Endodermal cell (in vitro differentiated cells): ENCODE measurements at regions not wholly inside any gene's neighbourhood (a gene's known extent, or its start where the extent isn't known, plus 50 kb on each side); places are given as distances from the start of the nearest gene placed in this dataset.
"Not testable (repeated sequence)": the region's sequence is repeated elsewhere in the genome, so short reads cannot be mapped to it uniquely, and the experiment has no call there.

Source experiments
- DNase-seq: peaks from one replicate; pipeline ENCODE4 v3.0.0-alpha.2; 2017
- H3K27ac ChIP-seq: 2 replicates; pipeline ENCODE4 v1.5.1; 2013; ENCODE audit warnings: mild to moderate bottlenecking, low read depth, low read length, moderate library complexity
- H3K27me3 ChIP-seq: 2 replicates; pipeline ENCODE4 v1.6.1; 2013; ENCODE audit warnings: mild to moderate bottlenecking, low read length, moderate library complexity; ENCODE audit not compliant: insufficient read depth, control insufficient read depth, poor library complexity, severe bottlenecking
- H3K36me3 ChIP-seq: 2 replicates; pipeline ENCODE4 v1.7.0; 2013; ENCODE audit warnings: mild to moderate bottlenecking, low read length, moderate library complexity; ENCODE audit not compliant: control insufficient read depth, insufficient read depth
- H3K4me1 ChIP-seq: one replicate; pipeline ENCODE4 v1.7.0; 2013; ENCODE audit warnings: low read length; ENCODE audit not compliant: control insufficient read depth, insufficient read depth
- H3K4me3 ChIP-seq: 2 replicates; pipeline ENCODE4 v1.5.1; 2013; ENCODE audit warnings: mild to moderate bottlenecking, low read length, moderate library complexity
- H3K9ac ChIP-seq: 2 replicates; pipeline ENCODE4 v1.6.1; 2013; ENCODE audit warnings: mild to moderate bottlenecking, low read length, moderate library complexity; ENCODE audit not compliant: poor library complexity, severe bottlenecking; ENCODE audit errors: extremely low read depth
- H3K9me3 ChIP-seq: 2 replicates; pipeline ENCODE4 v1.6.1; 2013; ENCODE audit warnings: mild to moderate bottlenecking, low read length, moderate library complexity; ENCODE audit not compliant: control insufficient read depth
- H3K27ac Mint-ChIP-seq: 2 replicates; pipeline ENCODE4 v1.8.0; 2020; ENCODE audit warnings: mixed read lengths
- H3K27me3 Mint-ChIP-seq: 2 replicates; pipeline ENCODE4 v1.8.0; 2021; ENCODE audit warnings: mild to moderate bottlenecking, mixed read lengths; ENCODE audit not compliant: insufficient read depth
- H3K36me3 Mint-ChIP-seq: 2 replicates; pipeline ENCODE4 v1.8.0; 2020; ENCODE audit warnings: low read depth, mixed read lengths
- H3K4me1 Mint-ChIP-seq: 2 replicates; pipeline ENCODE4 v1.8.0; 2020; ENCODE audit warnings: mixed read lengths
- H3K4me3 Mint-ChIP-seq: 2 replicates; pipeline ENCODE4 v1.8.0; 2020; ENCODE audit warnings: mild to moderate bottlenecking, moderate library complexity, mixed read lengths
- H3K9me3 Mint-ChIP-seq: 2 replicates; pipeline ENCODE4 v1.8.0; 2020; ENCODE audit warnings: mild to moderate bottlenecking, mixed read lengths
- WGBS, 2 experiments: methylation state at CpG; one replicate each; pipeline versions ENCODE4 v1.1.5 to v1.1.7; 2013; ENCODE audit warnings: missing lambda C conversion rate in 2 of 2, mixed read lengths in 1 of 2; ENCODE audit not compliant: insufficient coverage in 1 of 2, insufficient read length in 1 of 2; 5-methylcytosine and 5-hydroxymethylcytosine counted together
- TF ChIP-seq, protein P1 (sequence below): fragments of 200-600 bp; sonication (generic); conservative IDR thresholded peaks from 2 replicates; pipeline ENCODE4 v1.5.0; 2021; ENCODE audit warnings: antibody characterized with exemption, mild to moderate bottlenecking

DNA sequence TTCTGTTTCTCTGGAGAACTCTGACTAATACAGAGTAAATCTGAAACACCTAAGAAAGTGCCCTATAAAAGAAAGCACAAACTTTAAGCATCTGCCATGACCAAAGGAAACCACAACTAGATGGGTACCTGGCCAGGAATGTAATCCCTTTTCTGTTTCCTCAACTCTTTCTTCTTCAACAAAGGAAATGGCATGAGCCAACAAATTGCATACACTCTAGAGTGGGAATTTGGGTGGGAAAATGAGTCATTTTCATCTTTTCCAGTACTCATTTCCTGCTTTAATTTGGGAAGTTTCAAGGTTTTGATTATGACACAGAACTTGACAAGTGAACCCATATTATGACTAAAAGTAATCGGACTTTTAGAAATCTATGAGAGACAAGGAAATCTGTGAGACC, 349.2 kb upstream of the RORB start:
- H3K9ac ChIP-seq: no peak overlapping the region

DNA sequence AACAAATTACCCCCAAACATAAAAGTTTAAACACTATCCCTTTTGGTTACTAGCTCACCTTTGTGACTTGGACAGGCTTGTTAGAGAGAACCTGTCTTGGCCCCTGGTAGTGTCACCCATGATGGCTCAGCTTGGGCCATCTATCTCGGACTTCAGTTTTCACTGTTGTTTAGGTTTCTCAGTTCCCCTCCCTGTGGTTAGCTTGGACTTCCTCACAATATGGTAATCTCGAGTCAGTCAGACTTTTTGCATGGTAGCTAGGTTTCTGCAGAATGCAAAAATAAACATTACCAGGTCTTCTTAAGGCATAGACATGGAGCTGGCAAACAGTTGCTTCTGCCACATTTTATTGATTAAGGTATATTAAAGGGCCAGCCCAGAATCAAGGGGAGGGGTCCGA, 324.3 kb upstream of the RORB start:
- no peaks in the 10 kb centered on the region for H3K36me3 ChIP-seq
- Mint-ChIP-seq H3K9me3 (no peaks in the 10 kb centered on the region), H3K36me3 (no peaks in the 10 kb centered on the region), H3K27ac (no peak overlapping the region), H3K4me3 (no peak overlapping the region), H3K4me1 (peaks cover 2% of the 10 kb centered on the region), H3K27me3 (no peaks in the 10 kb centered on the region)
- H3K4me3 ChIP-seq: no peak overlapping the region
- WGBS, 2 experiments: 93 to 100% methylated on average over 1 to 2 of the region's 3 CpGs
- DNase-seq: no peak
- H3K9me3 ChIP-seq: no peaks in the 10 kb centered on the region
- no peaks in the 10 kb centered on the region for H3K4me1 ChIP-seq
- no peaks in the 10 kb centered on the region for H3K27me3 ChIP-seq
- TF ChIP-seq, protein P1, sequence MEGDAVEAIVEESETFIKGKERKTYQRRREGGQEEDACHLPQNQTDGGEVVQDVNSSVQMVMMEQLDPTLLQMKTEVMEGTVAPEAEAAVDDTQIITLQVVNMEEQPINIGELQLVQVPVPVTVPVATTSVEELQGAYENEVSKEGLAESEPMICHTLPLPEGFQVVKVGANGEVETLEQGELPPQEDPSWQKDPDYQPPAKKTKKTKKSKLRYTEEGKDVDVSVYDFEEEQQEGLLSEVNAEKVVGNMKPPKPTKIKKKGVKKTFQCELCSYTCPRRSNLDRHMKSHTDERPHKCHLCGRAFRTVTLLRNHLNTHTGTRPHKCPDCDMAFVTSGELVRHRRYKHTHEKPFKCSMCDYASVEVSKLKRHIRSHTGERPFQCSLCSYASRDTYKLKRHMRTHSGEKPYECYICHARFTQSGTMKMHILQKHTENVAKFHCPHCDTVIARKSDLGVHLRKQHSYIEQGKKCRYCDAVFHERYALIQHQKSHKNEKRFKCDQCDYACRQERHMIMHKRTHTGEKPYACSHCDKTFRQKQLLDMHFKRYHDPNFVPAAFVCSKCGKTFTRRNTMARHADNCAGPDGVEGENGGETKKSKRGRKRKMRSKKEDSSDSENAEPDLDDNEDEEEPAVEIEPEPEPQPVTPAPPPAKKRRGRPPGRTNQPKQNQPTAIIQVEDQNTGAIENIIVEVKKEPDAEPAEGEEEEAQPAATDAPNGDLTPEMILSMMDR: no peak
- H3K9ac ChIP-seq: no peak overlapping the region
- no peak overlapping the region for H3K27ac ChIP-seq

More for the DNA sequence above, 349.2 kb upstream of the RORB start:
- no peak for DNase-seq
- no peaks in the 10 kb centered on the region for H3K9me3 Mint-ChIP-seq
- H3K4me1 ChIP-seq: no peaks in the 10 kb centered on the region
- H3K4me1 Mint-ChIP-seq: no peaks in the 10 kb centered on the region
- H3K27ac ChIP-seq: no peak overlapping the region
- TF ChIP-seq, protein P1: no peak
- H3K9me3 ChIP-seq: no peaks in the 10 kb centered on the region
- H3K36me3 Mint-ChIP-seq: no peaks in the 10 kb centered on the region
- WGBS, 2 experiments: 90% methylated on average over 1 of the region's 1 CpG; no CpG with 5 or more reads in 1 of the 2 experiments
- no peaks in the 10 kb centered on the region for H3K27me3 ChIP-seq
- no peak overlapping the region for H3K27ac Mint-ChIP-seq
- H3K36me3 ChIP-seq: no peaks in the 10 kb centered on the region
- no peak overlapping the region for H3K4me3 ChIP-seq
- H3K4me3 Mint-ChIP-seq: no peak overlapping the region
- H3K27me3 Mint-ChIP-seq: no peaks in the 10 kb centered on the region

DNA sequence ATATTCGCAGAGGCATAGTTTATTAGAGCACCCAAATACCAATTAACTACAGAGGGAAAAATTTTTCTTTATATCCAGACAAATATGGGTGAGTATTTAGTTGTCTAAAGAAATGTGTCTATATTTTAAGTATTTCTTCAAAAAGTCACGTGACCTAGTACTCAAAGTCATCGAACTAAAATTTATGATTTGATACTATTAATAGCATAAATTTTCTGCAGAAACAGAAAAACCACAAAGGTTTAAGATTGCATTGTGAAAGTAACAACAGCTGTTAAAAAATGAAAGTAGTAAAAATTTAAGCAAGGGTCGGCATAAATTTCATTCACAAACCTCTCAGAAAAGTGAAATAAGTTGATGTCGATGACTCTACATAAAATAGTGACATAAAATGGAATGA, 323.9 kb upstream of the RORB start:
- Histone ChIP-seq H3K9ac (no peak overlapping the region), H3K27ac (no peak overlapping the region), H3K27me3 (no peaks in the 10 kb centered on the region), H3K4me1 (no peaks in the 10 kb centered on the region), H3K9me3 (no peaks in the 10 kb centered on the region), H3K36me3 (no peaks in the 10 kb centered on the region), H3K4me3 (no peak overlapping the region)
- Mint-ChIP-seq H3K9me3 (no peaks in the 10 kb centered on the region), H3K27ac (no peak overlapping the region), H3K27me3 (no peaks in the 10 kb centered on the region), H3K36me3 (no peaks in the 10 kb centered on the region), H3K4me1 (peaks cover 2% of the 10 kb centered on the region), H3K4me3 (no peak overlapping the region)
- no peak for DNase-seq
- WGBS, 2 experiments: 96 to 100% methylated on average over 2 to 4 of the region's 5 CpGs
- TF ChIP-seq, protein P1: no peak

DNA sequence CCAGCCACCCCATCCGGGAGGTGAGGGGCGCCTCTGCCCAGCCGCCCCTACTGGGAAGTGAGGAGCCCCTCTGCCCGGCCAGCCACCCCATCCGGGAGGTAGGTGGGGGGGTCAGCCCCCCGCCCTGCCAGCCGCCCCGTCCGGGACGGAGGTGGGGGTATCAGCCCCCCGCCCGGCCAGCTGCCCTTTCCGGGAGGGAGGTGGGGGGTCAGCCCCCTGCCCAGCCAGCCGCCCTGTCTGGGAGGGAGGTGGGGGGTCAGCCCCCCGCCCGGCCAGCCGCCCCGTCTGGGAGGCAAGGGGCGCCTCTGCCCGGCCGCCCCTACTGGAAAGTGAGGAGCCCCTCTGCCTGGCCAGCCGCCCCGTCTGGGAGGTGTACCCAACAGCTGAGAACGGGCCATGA, 299.4 kb upstream of the RORB start:
- H3K4me1 Mint-ChIP-seq, H3K9me3 ChIP-seq, H3K36me3 ChIP-seq, H3K27ac ChIP-seq, H3K27me3 ChIP-seq, H3K36me3 Mint-ChIP-seq, H3K4me1 ChIP-seq, H3K4me3 ChIP-seq, H3K4me3 Mint-ChIP-seq, H3K9ac ChIP-seq, DNase-seq, H3K27ac Mint-ChIP-seq, H3K27me3 Mint-ChIP-seq: not testable (repeated sequence)
- WGBS, 2 experiments: 93% methylated on average over 22 of the region's 24 CpGs; no CpG with 5 or more reads in 1 of the 2 experiments
- peaks cover 29% of the 10 kb centered on the region for H3K9me3 Mint-ChIP-seq
